Sigmoid colon (tissue), 4 donors: ENCODE measurements at regions not wholly inside any gene's neighbourhood (a gene's known extent, or its start where the extent isn't known, plus 50 kb on each side); places are given as distances from the start of the nearest gene placed in this dataset.

Experiments
- CTCF ChIP-seq, 4 experiments: fragments of 450-650 bp in 3 of 4; fragments of 200-600 bp in 1 of 4; IDR thresholded peaks; one replicate each; pipeline ENCODE4 v1.5.1; 2016 to 2019; ENCODE audit warnings: antibody characterized with exemption in 4 of 4, mild to moderate bottlenecking in 3 of 4, moderate library complexity in 2 of 4
- EP300 ChIP-seq, 4 donors: sonication (generic); formaldehyde crosslinking; IDR thresholded peaks; one replicate each; pipeline ENCODE4 v1.6.1; 2017; ENCODE audit warnings: antibody characterized with exemption in 4 of 4
- POLR2AphosphoS5 ChIP-seq, 4 donors: sonication (generic); formaldehyde crosslinking; IDR thresholded peaks; one replicate each; pipeline ENCODE4 v1.6.1; 2017; ENCODE audit warnings: antibody characterized with exemption in 4 of 4

GRCh38 chrX:830532-830931 lies 199.9 kb downstream of the SHOX start:
- no peak for TF ChIP-seq POLR2AphosphoS5 (IDR thresholded peaks at IDR 0.05)
- TF ChIP-seq CTCF (IDR thresholded peaks at IDR 0.05), result no peak
- TF ChIP-seq EP300 (IDR thresholded peaks at IDR 0.05), result no peak
